Left forelimb (tissue), 1 donor: ENCODE measurements at regions not wholly inside any gene's neighbourhood (a gene's known extent, or its start where the extent isn't known, plus 50 kb on each side); places are given as distances from the start of the nearest gene placed in this dataset.

Experiments used
- DNase-seq: peaks from one replicate; pipeline ENCODE4 v3.0.0-alpha.2; 2018; ENCODE audit warnings: low spot score

DNA sequence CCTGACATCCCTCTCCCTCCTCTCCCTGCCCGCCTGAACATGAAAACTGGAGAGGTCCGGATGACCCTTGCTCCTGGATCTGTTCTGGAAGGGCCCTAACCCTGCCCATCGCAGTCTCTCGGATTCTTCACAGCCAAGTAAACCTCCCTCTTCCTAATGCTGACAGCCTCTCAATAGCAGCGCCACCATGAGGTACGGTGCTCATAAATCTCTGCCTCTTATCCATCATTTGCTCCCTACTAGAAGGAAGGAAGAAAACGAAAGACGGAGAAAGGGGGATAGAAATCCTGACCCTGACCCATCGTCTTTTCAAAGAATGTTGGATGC, 257.9 kb downstream of the BCL11A start:
- no peak for DNase-seq

DNA sequence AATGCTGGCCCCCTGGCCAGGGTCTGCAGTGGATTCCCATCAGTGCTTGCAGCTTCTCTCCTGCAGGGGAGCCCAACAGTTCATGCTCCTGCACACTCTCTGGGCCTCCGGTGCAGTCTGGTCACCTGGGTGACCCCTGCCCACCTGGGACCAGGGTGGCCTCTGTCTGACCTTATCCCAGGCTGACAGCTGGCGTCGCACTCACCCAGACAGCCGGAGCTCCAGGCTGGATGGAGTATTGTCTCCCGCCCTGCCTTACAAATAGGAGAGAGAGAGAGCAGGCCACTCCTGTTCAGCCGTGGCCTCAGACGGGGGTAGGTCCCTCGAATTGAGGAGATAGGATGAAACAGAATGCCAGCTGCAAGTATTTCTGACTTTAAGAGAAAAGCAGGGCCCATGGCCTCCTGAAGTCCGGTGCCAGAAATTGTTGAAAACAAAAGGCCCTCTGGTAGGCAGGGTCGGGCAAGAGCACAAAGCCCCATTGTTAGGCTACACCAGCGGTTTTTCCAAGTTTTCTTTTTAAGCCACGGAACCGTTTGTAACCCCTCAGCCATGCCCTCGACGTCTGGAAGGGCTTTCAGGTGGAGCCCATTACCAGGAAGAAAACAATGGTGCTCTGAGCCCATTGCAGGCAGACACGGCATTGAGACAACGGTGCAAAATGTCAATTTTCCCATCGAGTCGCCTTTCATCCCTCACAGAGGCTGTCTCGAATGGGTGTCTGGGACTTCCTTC, 258.4 kb downstream of the BCL11A start:
- DNase-seq = no peak

DNA sequence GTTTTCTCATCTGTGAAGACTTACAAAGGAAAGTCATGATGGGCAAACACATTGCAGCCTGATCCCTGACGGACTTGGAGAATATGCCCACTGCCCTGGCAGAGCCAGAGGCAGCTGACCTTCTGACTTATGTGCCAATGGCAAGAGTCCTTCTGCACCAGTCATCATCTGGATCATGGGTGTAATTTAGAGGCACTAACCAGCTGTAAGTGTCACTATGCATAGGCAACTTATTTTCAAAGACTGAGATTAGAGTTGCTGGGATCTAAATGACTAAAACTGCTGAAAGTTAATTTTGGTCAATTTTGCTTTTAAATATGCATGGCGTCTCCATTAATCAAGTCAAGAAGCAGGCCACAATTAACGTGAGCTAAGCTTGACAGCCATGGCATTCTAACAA, 261.2 kb downstream of the BCL11A start:
- no peak for DNase-seq

DNA sequence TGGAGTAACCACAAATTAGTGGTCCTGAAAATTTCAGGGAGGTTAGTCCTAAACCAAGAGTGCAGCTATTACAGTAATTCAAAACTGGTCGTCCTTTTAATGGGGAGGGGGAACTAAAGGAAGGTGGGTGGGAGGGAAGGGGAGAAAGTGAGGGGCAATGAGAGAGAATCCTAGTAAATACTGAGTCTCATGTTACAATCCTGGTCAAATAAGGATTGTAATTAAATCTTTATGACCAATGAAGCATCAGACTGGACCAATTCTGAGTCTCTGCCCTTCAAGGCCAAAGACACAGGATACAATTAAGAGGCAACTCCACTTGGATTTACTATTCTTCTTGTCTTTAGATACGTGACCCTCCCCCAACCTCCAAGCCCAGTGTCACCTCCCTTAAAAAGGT, 262.9 kb downstream of the BCL11A start:
- DNase-seq = no peak

DNA sequence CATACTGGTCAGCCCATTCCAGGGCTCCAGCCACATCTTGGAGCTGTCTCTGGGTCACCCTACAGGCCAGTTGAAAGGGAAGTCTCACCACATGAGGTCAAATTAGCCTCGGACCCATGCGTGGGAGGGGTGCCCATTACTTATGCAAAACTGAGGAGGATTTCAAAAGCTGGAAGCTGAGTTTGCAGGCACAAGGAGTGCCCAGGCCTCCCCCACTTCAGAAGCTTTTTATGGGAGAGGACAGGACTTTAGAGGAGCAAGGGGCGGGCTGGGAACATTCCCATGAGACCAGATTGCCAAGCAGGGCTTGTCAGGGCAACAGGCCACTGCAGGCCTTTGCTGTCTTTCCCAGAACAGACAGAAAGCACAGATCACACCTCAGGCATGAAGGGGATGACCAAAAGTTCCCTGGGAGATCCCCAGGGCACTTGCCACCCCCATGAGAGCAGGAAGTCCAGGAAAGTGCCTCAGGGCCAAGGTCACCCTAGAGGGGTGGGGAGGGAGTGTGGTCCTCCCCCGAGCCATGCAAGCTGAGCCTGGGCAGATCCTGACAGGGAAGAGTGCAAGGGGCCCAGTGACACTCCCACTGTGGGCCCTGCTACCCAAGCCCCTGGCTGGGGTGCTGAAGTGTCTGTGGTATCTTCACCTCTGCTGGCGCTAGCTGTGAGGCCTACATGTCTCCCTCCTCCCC, 267.7 kb downstream of the BCL11A start:
- DNase-seq = no peak

DNA sequence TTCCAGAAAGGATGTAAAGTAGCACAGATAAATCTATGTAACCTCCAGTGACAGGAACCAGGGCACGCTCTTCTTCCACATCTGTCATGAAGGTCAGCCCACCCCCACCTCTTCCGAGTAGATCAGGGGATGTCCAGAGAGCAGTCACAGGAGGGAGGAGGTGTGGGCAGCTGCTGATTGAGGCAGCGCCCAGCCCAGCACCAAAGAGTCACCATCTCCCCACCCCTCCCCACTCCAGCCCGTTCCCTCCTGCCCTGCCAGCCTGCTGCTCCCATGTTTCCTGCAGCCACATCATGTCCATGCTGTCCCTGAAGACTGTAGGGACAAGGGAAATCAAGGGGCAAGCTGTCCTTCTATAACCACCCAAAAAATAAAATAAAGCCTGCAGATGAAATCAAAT, 269.8 kb downstream of the BCL11A start:
- no peak for DNase-seq

DNA sequence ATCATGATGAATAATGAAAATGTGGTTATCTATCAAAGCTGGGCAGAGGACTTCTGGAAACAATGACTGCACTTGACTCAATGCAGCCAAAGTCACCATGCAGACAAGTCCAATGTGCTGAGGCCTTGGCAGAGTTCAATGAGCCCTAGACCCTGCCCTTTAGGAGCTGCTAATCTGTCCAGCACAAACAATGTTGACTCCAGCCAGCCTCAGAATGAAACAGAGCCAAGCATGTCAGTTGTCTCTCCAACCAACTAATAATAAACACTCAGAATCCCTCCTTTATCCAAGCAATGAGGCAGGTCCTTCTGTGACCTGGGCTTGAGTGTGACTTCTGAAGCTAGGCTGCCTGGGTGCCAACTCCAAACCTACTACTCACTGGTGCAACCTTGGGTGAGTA, 270.6 kb downstream of the BCL11A start:
- DNase-seq = no peak

DNA sequence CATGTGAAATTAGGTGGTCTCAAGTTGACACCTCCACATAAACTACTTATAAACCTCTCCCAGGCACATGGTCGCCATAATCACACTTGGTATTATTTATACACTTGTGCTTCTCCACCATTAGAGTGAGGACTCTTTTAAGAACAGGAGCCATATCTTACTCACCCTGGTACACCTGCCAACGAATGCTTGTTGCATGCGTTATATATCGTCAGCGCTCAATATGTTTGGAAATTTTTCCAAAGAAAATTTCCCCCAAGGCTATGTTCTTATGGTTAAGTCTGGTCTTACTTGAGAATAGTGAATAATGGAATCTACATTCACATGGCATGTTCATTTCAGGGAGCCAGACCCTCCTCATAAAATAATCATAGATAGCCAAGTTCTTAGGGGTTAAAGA, 271.7 kb downstream of the BCL11A start:
- no peak for DNase-seq

DNA sequence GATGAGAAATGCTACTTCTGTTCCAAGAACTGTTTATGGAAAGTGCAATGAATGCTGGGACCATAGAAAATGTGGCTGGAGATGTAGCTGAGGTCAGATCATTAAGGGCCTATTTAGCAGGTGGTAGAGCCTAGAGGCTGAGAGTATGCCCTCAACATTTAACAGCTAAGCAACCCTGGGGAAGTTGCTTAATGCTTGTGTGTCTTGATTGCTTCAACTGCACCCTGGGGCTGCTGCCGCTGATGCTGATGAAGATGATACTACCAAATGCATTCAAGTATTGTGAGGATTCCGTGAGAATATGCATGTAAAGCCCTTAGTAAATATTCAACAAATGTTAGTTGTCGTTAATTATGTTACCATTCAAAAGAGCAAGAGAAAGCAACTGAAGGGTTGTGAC, 273.2 kb downstream of the BCL11A start:
- no peak for DNase-seq

DNA sequence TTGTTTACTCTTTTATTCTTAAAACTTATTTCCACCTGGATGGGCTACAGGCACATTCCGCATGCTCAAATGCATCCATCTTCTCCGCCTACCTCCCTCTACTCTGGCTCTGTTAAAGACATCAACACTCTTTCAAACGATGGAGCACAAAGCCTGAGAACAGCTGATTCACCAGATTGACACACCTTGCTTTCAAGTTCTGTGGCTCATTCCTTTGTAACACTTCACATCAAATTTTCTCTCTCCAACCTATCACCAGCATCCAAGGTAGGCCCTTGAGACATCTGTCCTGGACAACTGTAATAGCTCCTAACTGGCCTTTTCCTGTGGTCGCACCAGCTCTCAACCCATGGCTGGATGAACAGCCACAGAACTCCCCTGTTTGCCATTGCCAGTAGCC, 274.5 kb downstream of the BCL11A start:
- DNase-seq = no peak

DNA sequence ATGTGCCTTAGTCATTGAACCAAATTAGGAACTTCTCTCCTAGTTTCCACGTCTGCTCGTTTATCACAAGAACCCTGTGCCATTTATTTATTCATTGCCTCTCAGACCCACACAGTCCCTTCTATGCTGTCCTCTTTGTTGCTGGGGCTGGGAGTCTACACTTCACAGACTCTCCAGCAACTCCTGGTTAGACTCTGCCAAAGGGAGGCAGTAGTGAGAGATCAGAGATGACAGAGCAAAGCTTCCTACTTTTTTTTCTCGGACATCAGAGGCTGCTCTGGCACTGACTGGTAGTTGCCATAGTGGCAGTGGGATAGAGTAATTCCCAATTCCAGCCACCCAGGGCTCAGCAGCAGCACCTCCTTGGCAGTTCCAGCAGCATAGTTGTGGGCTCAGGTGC, 277.5 kb downstream of the BCL11A start:
- DNase-seq = no peak

DNA sequence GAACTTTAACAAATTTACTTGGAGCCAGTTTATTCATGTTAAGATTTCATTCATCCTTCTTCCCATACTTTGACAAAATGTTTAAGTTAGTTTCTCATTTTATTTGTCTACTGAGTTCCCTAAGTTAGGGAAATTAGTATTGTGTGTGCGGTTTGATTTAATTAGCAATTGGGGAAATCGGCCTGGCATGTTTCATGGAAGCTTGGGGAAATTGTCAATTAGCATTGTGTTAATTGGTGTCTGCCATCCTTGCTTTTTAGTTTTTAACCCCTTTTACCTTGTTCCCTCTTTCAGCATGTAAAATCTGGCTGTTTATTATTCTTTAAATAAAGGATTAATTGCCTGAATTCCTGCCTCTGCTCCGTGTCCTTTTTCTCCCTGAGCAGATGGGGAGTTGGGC, 279.6 kb downstream of the BCL11A start:
- DNase-seq = no peak

DNA sequence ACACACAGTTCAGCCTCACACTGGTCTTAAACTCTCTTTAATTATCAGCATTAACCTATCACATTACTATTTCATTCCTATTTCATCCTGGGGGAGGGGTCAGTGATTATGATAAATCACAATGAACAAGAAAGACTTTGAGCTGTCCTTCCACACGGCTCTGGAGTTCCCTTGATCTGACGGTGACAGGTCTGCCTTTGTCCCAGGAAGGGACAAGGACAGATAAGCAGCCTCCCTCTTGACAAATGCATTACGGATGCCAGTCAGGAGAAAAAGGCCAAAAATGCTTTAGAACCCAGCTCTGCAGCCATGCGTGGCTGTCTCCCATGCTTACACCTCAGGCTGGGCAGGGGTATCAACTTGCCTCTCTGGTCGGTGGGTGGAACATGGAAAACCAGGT, 281.7 kb downstream of the BCL11A start:
- DNase-seq = no peak

DNA sequence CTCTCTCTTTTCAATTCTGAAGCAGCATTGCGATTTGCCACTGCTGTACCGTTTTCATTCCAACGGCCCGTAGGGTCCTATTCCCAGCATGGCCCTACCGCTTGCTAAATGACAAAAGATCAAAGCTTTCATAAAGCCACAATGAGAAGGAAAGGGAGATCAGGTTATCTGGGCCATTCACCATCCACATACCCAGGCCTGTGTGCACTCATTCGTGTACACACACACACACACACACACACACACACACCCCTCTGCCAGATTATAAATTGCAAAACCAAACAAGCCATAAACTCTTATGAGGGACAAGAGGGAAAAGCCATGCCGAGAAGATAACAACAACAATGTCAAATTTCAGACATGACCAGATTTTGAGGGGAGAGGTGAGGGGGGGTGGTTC, 282.3 kb downstream of the BCL11A start:
- no peak for DNase-seq

DNA sequence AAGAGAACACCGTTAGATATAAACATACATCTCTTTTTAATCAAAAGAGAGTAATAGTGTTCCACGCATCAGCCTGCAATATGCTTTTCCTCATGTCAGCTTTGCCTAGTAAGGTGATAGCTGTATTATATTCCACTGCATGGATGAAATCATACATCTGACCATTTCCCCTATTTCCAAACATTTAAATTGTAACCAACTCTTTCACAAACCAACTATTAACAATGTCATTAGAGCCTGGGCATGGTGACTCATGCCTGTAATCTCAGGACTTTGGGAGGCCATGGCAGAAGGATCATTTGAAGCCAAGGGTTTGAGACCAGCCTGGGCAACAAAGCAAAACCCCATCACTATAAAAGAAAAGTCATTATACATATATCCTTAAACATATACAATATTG, 284.8 kb downstream of the BCL11A start:
- DNase-seq = no peak

DNA sequence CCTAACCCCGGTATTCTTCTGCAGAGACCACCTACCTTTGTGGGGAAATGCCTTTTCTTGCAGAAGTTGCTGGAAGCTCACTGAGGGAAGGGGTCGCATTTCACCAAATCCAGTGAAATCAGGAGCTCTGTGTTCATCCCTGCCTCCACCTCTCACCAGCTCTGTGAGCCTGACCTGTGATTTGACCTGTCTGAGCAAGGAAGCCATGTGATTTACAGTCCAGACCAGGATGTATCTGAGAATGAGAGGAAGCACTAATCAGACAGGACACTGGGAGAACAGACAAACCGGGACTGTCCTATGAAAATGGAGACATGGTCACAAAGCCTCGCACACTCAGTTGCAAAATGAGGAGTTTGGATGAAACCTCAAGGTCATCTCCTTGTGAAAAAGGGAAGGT, 285.4 kb downstream of the BCL11A start:
- DNase-seq = no peak

DNA sequence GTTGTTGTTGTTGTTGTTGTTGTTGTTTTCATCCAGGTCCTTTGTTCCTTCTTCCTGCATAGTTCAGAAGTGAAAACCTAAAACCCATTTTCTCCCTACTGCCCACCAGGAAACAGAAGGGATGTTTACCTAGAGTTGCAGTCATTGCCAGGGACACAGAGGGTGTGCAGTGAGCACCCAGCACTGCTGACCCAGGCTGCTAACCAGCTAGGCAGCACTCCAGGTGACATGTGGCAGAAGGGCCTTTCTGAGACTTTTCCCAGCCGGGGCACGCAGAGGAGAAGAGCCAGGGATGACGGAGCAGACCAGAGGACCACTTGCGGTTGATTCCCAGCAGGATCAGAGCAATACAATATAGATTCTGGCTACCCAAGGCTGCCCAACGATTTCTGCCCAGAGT, 286.3 kb downstream of the BCL11A start:
- no peak for DNase-seq

DNA sequence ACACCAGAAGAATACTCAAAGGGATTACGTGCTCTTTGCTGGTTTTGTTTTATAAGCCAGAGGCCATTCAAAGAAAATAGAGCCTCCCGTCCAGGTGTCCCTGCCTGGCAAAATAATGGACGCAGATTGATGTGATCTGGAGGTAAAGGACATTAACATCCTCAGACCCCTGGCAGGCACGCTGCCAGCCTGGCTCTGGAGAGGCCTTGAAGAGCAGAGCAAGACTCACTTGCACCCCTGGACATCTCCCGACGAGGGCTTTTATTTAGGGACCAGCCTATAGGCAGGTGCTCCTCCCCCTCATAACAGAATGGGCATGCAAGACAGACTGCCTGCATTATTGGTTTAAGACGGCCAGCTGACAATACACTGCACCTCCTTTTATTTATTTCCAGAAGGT, 291.3 kb downstream of the BCL11A start:
- DNase-seq = no peak

DNA sequence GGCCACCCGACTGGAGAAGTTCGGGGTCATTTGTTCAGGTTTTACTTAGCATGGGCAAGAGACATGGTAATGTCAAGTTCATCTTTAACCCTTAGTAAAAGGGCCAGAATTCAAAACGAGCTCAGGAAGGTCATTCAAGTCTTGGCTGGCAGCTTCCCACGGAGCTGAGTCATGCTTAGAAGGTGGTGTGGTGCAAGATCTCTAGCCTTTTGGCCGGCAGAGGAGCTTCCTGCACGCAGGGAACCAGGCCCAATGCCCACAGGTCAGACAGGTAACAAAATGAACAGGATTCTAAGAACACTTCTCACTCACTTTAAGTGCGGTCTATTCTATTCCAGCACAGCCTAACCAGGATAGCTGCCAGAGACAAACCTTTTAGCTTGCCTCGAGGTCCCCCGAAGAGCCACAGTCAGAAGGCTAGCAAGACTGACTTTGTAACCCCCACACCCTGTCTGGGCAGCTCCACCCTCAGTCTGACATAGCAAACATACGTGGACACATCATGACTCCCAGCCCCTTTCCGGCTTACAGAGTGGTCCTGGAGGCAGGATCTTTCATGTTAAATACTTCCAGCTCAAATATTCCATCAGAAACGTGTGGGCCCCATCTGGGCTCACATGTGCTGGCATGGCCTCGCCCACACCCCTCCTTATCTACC, 292.7 kb downstream of the BCL11A start:
- DNase-seq = no peak

DNA sequence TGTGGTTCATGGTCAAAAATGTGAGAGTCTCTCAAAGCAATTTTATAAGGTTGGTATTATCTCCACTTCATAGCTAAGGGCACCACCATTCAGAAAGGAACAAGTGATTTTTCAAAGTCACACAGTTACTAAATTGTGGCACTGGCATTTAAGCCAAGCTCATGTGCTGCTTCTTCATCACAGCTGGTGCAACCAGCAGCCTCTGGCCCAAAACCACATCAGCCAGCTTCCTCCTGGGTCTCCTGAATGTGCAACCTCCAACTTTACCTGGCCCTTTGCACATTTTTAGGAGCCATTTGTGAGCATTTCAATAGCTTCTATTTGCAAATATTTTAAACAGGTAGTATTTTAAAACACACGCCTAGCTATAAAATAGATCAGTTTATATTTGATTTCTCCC, 293.7 kb downstream of the BCL11A start:
- no peak for DNase-seq

DNA sequence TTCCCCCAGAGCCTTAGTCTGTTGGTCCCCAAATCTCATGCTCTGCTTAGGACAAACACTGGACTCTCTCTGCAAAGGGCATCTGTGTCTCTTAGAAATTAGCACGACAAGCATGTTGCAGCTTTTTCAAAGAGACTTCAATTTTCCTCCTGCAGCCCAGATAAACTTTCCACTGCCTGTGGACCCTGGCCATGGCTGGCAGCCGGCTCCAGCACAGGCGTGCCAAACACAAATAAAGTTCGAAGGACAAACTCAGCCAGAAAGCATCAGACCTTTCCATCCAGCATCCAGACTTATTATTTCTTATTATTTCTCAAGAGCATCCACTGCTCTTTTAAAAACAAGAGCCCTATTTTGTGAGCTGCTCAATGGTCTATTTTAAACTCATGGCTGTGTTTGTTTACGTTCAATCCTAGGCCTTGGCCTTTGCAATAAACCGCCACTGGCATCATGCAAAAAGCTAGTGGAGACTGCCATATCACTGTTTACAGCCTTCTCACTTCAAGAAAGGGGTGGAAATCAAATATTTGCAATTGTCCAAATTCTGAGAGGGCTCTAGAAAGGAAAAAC, 300.8 kb downstream of the BCL11A start:
- DNase-seq = no peak

DNA sequence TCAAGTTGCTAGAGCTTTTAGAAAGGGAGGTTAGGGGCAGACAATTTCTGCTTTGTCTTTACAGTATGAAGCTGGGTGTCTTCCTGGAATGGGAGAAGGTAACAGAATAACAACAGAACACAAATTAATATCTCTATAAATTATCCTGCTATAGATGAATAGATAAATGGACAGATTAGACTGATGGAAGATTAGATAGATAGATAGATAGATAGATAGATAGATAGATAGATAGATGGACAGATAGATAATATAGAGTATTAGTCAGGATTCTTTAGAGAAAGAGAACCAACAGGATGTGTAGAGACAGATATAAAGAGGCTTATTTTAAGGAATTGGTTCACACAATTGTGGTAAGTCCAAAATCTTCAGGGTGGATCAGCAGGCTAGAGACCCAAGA, 302.2 kb downstream of the BCL11A start:
- DNase-seq = no peak

DNA sequence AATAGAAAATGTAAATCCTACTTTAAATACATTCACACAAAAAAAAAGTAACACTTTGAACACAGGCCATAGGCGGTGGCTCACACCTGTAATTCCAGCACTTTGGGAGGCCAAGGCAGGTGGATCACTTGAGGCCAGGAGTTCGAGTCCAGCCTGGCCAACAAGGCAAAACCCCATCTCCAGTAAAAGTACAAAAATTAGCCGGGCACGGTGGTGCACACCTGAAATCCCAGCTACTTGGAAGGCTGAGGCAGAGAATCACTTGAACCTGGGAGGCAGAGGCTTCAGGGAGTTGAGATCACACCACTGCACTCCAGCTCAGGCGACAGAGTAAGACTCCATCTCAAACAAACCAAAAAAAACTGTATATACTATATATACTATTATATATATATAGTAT, 303.6 kb downstream of the BCL11A start:
- DNase-seq = no peak
